ENCODE measurements at regions not wholly inside any gene's neighbourhood (a gene's known extent, or its start where the extent isn't known, plus 50 kb on each side); places are given as distances from the start of the nearest gene placed in this dataset.

- Histone ChIP-seq H3K36me3 (ENCODE audit: insufficient read depth, low read length) (no peaks in the 10 kb centered on the region), H3K9ac (ENCODE audit: low read length) (no peak overlapping the region), H3K79me2 (replicated peaks; ENCODE audit: insufficient read depth, low read length) (no peaks in the 10 kb centered on the region), H3K4me3 (ENCODE audit: low read length) (no peak overlapping the region), H3F3A (ENCODE audit: insufficient read depth, low read length, poor library complexity, severe bottlenecking) (no peaks in the 10 kb centered on the region), H2AFZ (ENCODE audit: low read depth, low read length) (no peak overlapping the region), H3K4me2 (ENCODE audit: low read length) (no peak overlapping the region), H3K9me2 (ENCODE audit: insufficient read depth, low read length) (no peaks in the 10 kb centered on the region), H3K27ac (ENCODE audit: low read length) (no peak overlapping the region), H4K20me1 (ENCODE audit: insufficient read depth) (no peaks in the 10 kb centered on the region), H3K9me3 (ENCODE audit: low read length) (no peaks in the 10 kb centered on the region), H3K27me3 (ENCODE audit: insufficient read depth, low read depth, low read length) (no peaks in the 10 kb centered on the region)
- TF ChIP-seq MXI1 (conservative IDR thresholded peaks at IDR 0.05; ENCODE audit: poor library complexity, severe bottlenecking) = no peak
- no peak for TF ChIP-seq REST (IDR thresholded peaks at IDR 0.05; ENCODE audit: borderline replicate concordance)
- TF ChIP-seq RAD21 (conservative IDR thresholded peaks at IDR 0.05) = no peak
- TF ChIP-seq EP300 (conservative IDR thresholded peaks at IDR 0.05; ENCODE audit: poor library complexity, severe bottlenecking) = no peak
- TF ChIP-seq POLR2AphosphoS5 (IDR thresholded peaks at IDR 0.05) = no peak
- no peak for TF ChIP-seq EZH2 (IDR thresholded peaks at IDR 0.05; ENCODE audit: borderline replicate concordance, insufficient read depth, low read length, poor library complexity, severe bottlenecking)
- TF ChIP-seq, protein P1, sequence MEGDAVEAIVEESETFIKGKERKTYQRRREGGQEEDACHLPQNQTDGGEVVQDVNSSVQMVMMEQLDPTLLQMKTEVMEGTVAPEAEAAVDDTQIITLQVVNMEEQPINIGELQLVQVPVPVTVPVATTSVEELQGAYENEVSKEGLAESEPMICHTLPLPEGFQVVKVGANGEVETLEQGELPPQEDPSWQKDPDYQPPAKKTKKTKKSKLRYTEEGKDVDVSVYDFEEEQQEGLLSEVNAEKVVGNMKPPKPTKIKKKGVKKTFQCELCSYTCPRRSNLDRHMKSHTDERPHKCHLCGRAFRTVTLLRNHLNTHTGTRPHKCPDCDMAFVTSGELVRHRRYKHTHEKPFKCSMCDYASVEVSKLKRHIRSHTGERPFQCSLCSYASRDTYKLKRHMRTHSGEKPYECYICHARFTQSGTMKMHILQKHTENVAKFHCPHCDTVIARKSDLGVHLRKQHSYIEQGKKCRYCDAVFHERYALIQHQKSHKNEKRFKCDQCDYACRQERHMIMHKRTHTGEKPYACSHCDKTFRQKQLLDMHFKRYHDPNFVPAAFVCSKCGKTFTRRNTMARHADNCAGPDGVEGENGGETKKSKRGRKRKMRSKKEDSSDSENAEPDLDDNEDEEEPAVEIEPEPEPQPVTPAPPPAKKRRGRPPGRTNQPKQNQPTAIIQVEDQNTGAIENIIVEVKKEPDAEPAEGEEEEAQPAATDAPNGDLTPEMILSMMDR (IDR thresholded peaks at IDR 0.05; ENCODE audit: poor library complexity, severe bottlenecking) = no peak
- TF ChIP-seq TAF1 (IDR thresholded peaks at IDR 0.05; ENCODE audit: low read depth) = no peak
- TF ChIP-seq SMC3 (conservative IDR thresholded peaks at IDR 0.05; ENCODE audit: poor library complexity) = no peak
Observed at GRCh38 chr15:62846805-62847495, 195.6 kb upstream of the TPM1 start.

DNA sequence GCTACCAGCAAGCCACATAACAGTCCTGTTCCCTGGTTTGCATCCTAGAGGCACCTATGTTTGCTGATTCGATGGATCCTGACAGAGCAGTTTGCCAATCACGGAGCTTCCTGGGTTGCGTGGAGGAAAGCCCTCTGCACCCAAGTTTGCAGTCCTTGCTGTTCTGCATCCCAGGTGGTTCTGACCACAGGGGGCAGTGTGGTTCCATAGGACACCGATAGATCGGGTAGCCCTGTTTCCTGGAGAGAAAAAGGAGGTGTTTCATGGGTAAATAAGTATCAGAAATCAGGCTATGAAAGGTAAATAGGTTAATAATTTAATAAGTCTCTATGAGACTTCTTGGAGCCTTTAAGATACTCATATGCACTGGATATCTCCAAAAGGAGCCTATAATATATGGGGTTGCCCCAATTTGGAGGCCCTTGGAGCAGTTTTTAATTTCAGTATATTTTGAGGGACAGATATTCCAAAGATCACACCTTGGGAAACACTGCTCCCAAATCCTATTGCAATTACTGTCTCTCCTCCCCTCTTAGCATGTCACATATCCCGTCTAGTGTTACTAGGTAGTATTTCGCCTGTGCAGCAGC lies 194.6 kb upstream of the TPM1 start:
- no peak overlapping the region for H2AFZ ChIP-seq (ENCODE audit: low read depth, low read length)
- no peak overlapping the region for H3K9ac ChIP-seq (ENCODE audit: low read length)
- TF ChIP-seq EP300 (conservative IDR thresholded peaks at IDR 0.05; ENCODE audit: poor library complexity, severe bottlenecking) = no peak
- TF ChIP-seq RAD21 (conservative IDR thresholded peaks at IDR 0.05) = peak; percentile 45
- TF ChIP-seq SMC3 (conservative IDR thresholded peaks at IDR 0.05; ENCODE audit: poor library complexity) = peak; percentile 24
- TF ChIP-seq, protein P1 (IDR thresholded peaks at IDR 0.05; ENCODE audit: poor library complexity, severe bottlenecking) = peak; percentile 31
- H3K9me2 ChIP-seq (ENCODE audit: insufficient read depth, low read length) = no peaks in the 10 kb centered on the region
- H3F3A ChIP-seq (ENCODE audit: insufficient read depth, low read length, poor library complexity, severe bottlenecking) = no peaks in the 10 kb centered on the region
- H3K4me2 ChIP-seq (ENCODE audit: low read length) = no peak overlapping the region
- H3K79me2 ChIP-seq (replicated peaks; ENCODE audit: insufficient read depth, low read length) = no peaks in the 10 kb centered on the region
- no peaks in the 10 kb centered on the region for H3K9me3 ChIP-seq (ENCODE audit: low read length)
- H3K4me3 ChIP-seq (ENCODE audit: low read length) = no peak overlapping the region
- H3K27ac ChIP-seq (ENCODE audit: low read length) = no peak overlapping the region
- H3K27me3 ChIP-seq (ENCODE audit: insufficient read depth, low read depth, low read length) = no peaks in the 10 kb centered on the region
- no peaks in the 10 kb centered on the region for H4K20me1 ChIP-seq (ENCODE audit: insufficient read depth)
- H3K36me3 ChIP-seq (ENCODE audit: insufficient read depth, low read length) = no peaks in the 10 kb centered on the region
